Mesothelial cell of epicardium (in vitro differentiated cells): ENCODE measurements at regions not wholly inside any gene's neighbourhood (a gene's known extent, or its start where the extent isn't known, plus 50 kb on each side); places are given as distances from the start of the nearest gene placed in this dataset.

Experiments used
- DNase-seq, 2 experiments: peaks; one replicate each; pipeline ENCODE4 v3.0.0; 2021; ENCODE audit warnings: low spot score in 2 of 2; ENCODE audit not compliant: unreplicated experiment in 2 of 2
- H3K27ac Mint-ChIP-seq: 2 replicates; pipeline ENCODE4 v1.8.0; 2021; ENCODE audit warnings: mixed read lengths
- H3K27me3 Mint-ChIP-seq: 2 replicates; pipeline ENCODE4 v1.8.0; 2021; ENCODE audit warnings: low read depth, mixed read lengths
- H3K36me3 Mint-ChIP-seq: 2 replicates; pipeline ENCODE4 v1.8.0; 2021; ENCODE audit warnings: mixed read lengths
- H3K4me1 Mint-ChIP-seq: 2 replicates; pipeline ENCODE4 v1.8.0; 2021; ENCODE audit warnings: mixed read lengths
- H3K4me3 Mint-ChIP-seq: 2 replicates; pipeline ENCODE4 v1.8.0; 2021; ENCODE audit warnings: mild to moderate bottlenecking, moderate library complexity, mixed read lengths
- H3K9me3 Mint-ChIP-seq: 2 replicates; pipeline ENCODE4 v1.8.0; 2021; ENCODE audit warnings: mixed read lengths
- CTCF ChIP-seq: fragments of 200-600 bp; sonication (generic); IDR thresholded peaks from one replicate; pipeline ENCODE4 v1.5.0; 2021; ENCODE audit warnings: antibody characterized with exemption; ENCODE audit not compliant: unreplicated experiment

- peaks cover 10% of the 10 kb centered on the region for H3K4me1 Mint-ChIP-seq
- no peak overlapping the region for H3K27ac Mint-ChIP-seq
- H3K9me3 Mint-ChIP-seq: peaks cover 11% of the 10 kb centered on the region
- no peak for TF ChIP-seq CTCF
- no peaks in the 10 kb centered on the region for H3K36me3 Mint-ChIP-seq
- H3K27me3 Mint-ChIP-seq: peaks cover 3% of the 10 kb centered on the region
- no peak overlapping the region for H3K4me3 Mint-ChIP-seq
- DNase-seq: no peak
Measured at GRCh38 chr9:84556556-84556955, 113.0 kb upstream of the NTRK2 start.

- no peak overlapping the region for H3K4me3 Mint-ChIP-seq
- no peaks in the 10 kb centered on the region for H3K9me3 Mint-ChIP-seq
- H3K27ac Mint-ChIP-seq: no peak overlapping the region
- no peaks in the 10 kb centered on the region for H3K36me3 Mint-ChIP-seq
- H3K27me3 Mint-ChIP-seq: peaks cover 5% of the 10 kb centered on the region
- H3K4me1 Mint-ChIP-seq: peaks cover 10% of the 10 kb centered on the region
- TF ChIP-seq CTCF: no peak
- no peak for DNase-seq
Measured at GRCh38 chr9:84557751-84558150, 111.8 kb upstream of the NTRK2 start.

- H3K27ac Mint-ChIP-seq: no peak overlapping the region
- no peaks in the 10 kb centered on the region for H3K4me1 Mint-ChIP-seq
- TF ChIP-seq CTCF: no peak
- no peaks in the 10 kb centered on the region for H3K9me3 Mint-ChIP-seq
- no peak for DNase-seq
- H3K36me3 Mint-ChIP-seq: no peaks in the 10 kb centered on the region
- peaks cover 10% of the 10 kb centered on the region for H3K27me3 Mint-ChIP-seq
- no peak overlapping the region for H3K4me3 Mint-ChIP-seq
Measured at GRCh38 chr9:84563691-84564090, 105.8 kb upstream of the NTRK2 start.

GRCh38 chr9:84567805-84568204 is 101.7 kb upstream of the NTRK2 start:
- no peak for DNase-seq
- H3K4me3 Mint-ChIP-seq: no peak overlapping the region
- no peaks in the 10 kb centered on the region for H3K36me3 Mint-ChIP-seq
- H3K27me3 Mint-ChIP-seq: peaks cover 9% of the 10 kb centered on the region
- H3K27ac Mint-ChIP-seq: no peak overlapping the region
- H3K4me1 Mint-ChIP-seq: no peaks in the 10 kb centered on the region
- H3K9me3 Mint-ChIP-seq: no peaks in the 10 kb centered on the region
- TF ChIP-seq CTCF: no peak

GRCh38 chr9:84570482-84571154 is 98.9 kb upstream of the NTRK2 start:
- Mint-ChIP-seq H3K36me3 (no peaks in the 10 kb centered on the region), H3K4me1 (no peaks in the 10 kb centered on the region), H3K4me3 (no peak overlapping the region), H3K9me3 (no peaks in the 10 kb centered on the region), H3K27me3 (peaks cover 2% of the 10 kb centered on the region), H3K27ac (no peak overlapping the region)
- DNase-seq: no peak
- TF ChIP-seq CTCF: no peak

GRCh38 chr9:84573083-84573482 is 96.4 kb upstream of the NTRK2 start:
- Mint-ChIP-seq H3K4me1 (no peaks in the 10 kb centered on the region), H3K27me3 (peaks cover 2% of the 10 kb centered on the region)
- DNase-seq: no peak

More at GRCh38 chr9:84573083-84573482, 96.4 kb upstream of the NTRK2 start:
- Mint-ChIP-seq H3K36me3 (peaks cover 2% of the 10 kb centered on the region), H3K4me3 (no peak overlapping the region), H3K27ac (no peak overlapping the region), H3K9me3 (peaks cover 6% of the 10 kb centered on the region)
- no peak for TF ChIP-seq CTCF
